ENCODE measurements at regions not wholly inside any gene's neighbourhood (a gene's known extent, or its start where the extent isn't known, plus 50 kb on each side); places are given as distances from the start of the nearest gene placed in this dataset.

- Histone ChIP-seq H3K4me2 (ENCODE audit: insufficient read depth, low read length) (no peak overlapping the region), H3K4me3 (no peak overlapping the region), H3K9me1 (ENCODE audit: control insufficient read depth, insufficient read depth, low read length) (no peaks in the 10 kb centered on the region), H3K27me3 (ENCODE audit: control insufficient read depth in 2 of 2, insufficient read depth in 2 of 2, low read length in 2 of 2) (peaks cover 4 to 16% of the 10 kb centered on the region in 2 experiments; a peak in 4 of 5 replicates), H3K79me2 (ENCODE audit: control insufficient read depth, insufficient read depth, low read length) (no peaks in the 10 kb centered on the region), H3K27ac (ENCODE audit: extremely low read depth, low read depth, low read length) (no peak overlapping the region), H4K20me1 (replicated peaks; ENCODE audit: control insufficient read depth, insufficient read depth, low read length) (no peaks in the 10 kb centered on the region), H3K9ac (ENCODE audit: insufficient read depth in 1 of 2, low read depth in 2 of 2, low read length in 2 of 2) (no peak overlapping the region), H2AFZ (ENCODE audit: low read depth, low read length) (no peak overlapping the region), H3K9me3 (replicated peaks; ENCODE audit: control insufficient read depth, insufficient read depth, low read depth, low read length) (no peaks in the 10 kb centered on the region), H3K36me3 (ENCODE audit: control insufficient read depth, insufficient read depth, low read length) (no peaks in the 10 kb centered on the region), H3K4me1 (replicated peaks in 1 of 2; ENCODE audit: control insufficient read depth in 2 of 2, insufficient read depth in 2 of 2, low read length in 2 of 2) (peaks cover 0 to 5% of the 10 kb centered on the region in 2 experiments; a peak in 2 of 5 replicates)
- FAIRE-seq = no peak
- intact Hi-C loops (cut with micrococcal nuclease) = no loop called here
- ChIA-PET CTCF (ENCODE audit: low intra/inter-chr PET ratio) (no interaction called here), POLR2A (interaction anchor here (1.0 kb wide), 1 partner anchor 22 kb away, joined by 3 read pairs; no protein-coding TSS in a partner anchor)
- peak; percentile 57 for TF ChIP-seq TCF3 (CRISPR knock-in tag; IDR thresholded peaks at IDR 0.05)
- TF ChIP-seq SOX6 (IDR thresholded peaks at IDR 0.05) = peak; percentile 34; the same call in 1 of the 2 replicates
- peak; percentile 55 for TF ChIP-seq CBFA2T2 (conservative IDR thresholded peaks at IDR 0.05)
- TF ChIP-seq CBFA2T3 (IDR thresholded peaks at IDR 0.05) = peak; percentile 74
- TF ChIP-seq ZFP30 (CRISPR knock-in tag; IDR thresholded peaks at IDR 0.05; ENCODE audit: borderline replicate concordance) = no peak
- 0 out of 2 replicates have a peak, but pooled peaks have one; percentile 22 for TF ChIP-seq SMAD4 (CRISPR knock-in tag; conservative IDR thresholded peaks at IDR 0.05)
- peak; percentile 25; the same call in 1 of the 2 replicates for TF ChIP-seq NCOR1 (IDR thresholded peaks at IDR 0.05)
- no peak for TF ChIP-seq FOXJ3 (CRISPR knock-in tag; IDR thresholded peaks at IDR 0.05)
- no peak for TF ChIP-seq CREB1 (IDR thresholded peaks at IDR 0.05)
- no peak for TF ChIP-seq CREB1 (CRISPR knock-in tag; IDR thresholded peaks at IDR 0.05)
- TF ChIP-seq ZNF79 (CRISPR knock-in tag; IDR thresholded peaks at IDR 0.05; ENCODE audit: low read depth) = no peak
- peak; percentile 36; the same call in 1 of the 2 replicates for TF ChIP-seq TAL1 (IDR thresholded peaks at IDR 0.05)
- TF ChIP-seq ZNF134 (CRISPR knock-in tag; conservative IDR thresholded peaks at IDR 0.05) = peak; percentile 80; the same call in 1 of the 2 replicates
- no peak for TF ChIP-seq CBX5 (IDR thresholded peaks at IDR 0.05; ENCODE audit: borderline replicate concordance, low read depth)
- TF ChIP-seq MEIS2 (IDR thresholded peaks at IDR 0.05; ENCODE audit: partially characterized antibody) = peak; percentile 20
- TF ChIP-seq MECOM (CRISPR knock-in tag; IDR thresholded peaks at IDR 0.05) = peak; percentile 78
- TF ChIP-seq, protein P1, sequence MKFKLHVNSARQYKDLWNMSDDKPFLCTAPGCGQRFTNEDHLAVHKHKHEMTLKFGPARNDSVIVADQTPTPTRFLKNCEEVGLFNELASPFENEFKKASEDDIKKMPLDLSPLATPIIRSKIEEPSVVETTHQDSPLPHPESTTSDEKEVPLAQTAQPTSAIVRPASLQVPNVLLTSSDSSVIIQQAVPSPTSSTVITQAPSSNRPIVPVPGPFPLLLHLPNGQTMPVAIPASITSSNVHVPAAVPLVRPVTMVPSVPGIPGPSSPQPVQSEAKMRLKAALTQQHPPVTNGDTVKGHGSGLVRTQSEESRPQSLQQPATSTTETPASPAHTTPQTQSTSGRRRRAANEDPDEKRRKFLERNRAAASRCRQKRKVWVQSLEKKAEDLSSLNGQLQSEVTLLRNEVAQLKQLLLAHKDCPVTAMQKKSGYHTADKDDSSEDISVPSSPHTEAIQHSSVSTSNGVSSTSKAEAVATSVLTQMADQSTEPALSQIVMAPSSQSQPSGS (CRISPR knock-in tag; IDR thresholded peaks at IDR 0.05) = no peak
- no peak for TF ChIP-seq ZKSCAN8 (CRISPR knock-in tag; IDR thresholded peaks at IDR 0.05)
- no peak for TF ChIP-seq ZNF76 (CRISPR knock-in tag; IDR thresholded peaks at IDR 0.05; ENCODE audit: borderline replicate concordance)
- TF ChIP-seq CREM (IDR thresholded peaks at IDR 0.05; ENCODE audit: low read depth) = no peak
- TF ChIP-seq TRIM24 (IDR thresholded peaks at IDR 0.05) = no peak
- no peak for TF ChIP-seq PBX2 (CRISPR knock-in tag; IDR thresholded peaks at IDR 0.05; ENCODE audit: low read depth)
- TF ChIP-seq PBX2 (tag; conservative IDR thresholded peaks at IDR 0.05; ENCODE audit: low read depth) = peak; percentile 22; the same call in 1 of the 2 replicates
- DNase-seq (ENCODE audit: extremely low read depth in 1 of 4, low spot score in 3 of 4) = peak in 3 of 4 experiments; percentile 23 to 60 (median 35)
- BruUV-seq (replicated peaks) = no TSS peak
- ATAC-seq = peak; percentile 49
- in situ Hi-C loops (cut with MboI) = no loop called here
- whole genome bisulfite sequencing (ENCODE audit: insufficient coverage, low coverage, missing lambda C conversion rate) = 0% methylated on average over 5 of the region's 5 CpGs
These were observed 154.8 kb upstream of the CTNNB1 start for GRCh38 chr3:41044523-41044922.
